ENCODE measurements at regions not wholly inside any gene's neighbourhood (a gene's known extent, or its start where the extent isn't known, plus 50 kb on each side); places are given as distances from the start of the nearest gene placed in this dataset.

- no peak for TF ChIP-seq CTCF (IDR thresholded peaks at IDR 0.05)
- no peak for TF ChIP-seq POLR2A (IDR thresholded peaks at IDR 0.05)
Measured at GRCh38 chr18:56479841-56480240, 158.6 kb downstream of the TXNL1 start.
